ENCODE measurements at regions not wholly inside any gene's neighbourhood (a gene's known extent, or its start where the extent isn't known, plus 50 kb on each side); places are given as distances from the start of the nearest gene placed in this dataset.

- TF ChIP-seq CTCF (IDR thresholded peaks at IDR 0.05; ENCODE audit: poor library complexity) = no peak
- no peak for TF ChIP-seq EZH2 (IDR thresholded peaks at IDR 0.05; ENCODE audit: borderline replicate concordance)
Observed at GRCh38 chr13:107827840-107828549, 387.3 kb downstream of the LIG4 start.

Data from hepatocyte (in vitro differentiated cells).